T-cell (primary cell): ENCODE measurements at regions not wholly inside any gene's neighbourhood (a gene's known extent, or its start where the extent isn't known, plus 50 kb on each side); places are given as distances from the start of the nearest gene placed in this dataset.

Experiments used
- ATAC-seq, 4 experiments: fragments of 200-7000 bp in 3 of 4; fragments of 150-1000 bp in 1 of 4; cut with Tn5 transposase; replicated peaks in 1 of 4; 1 replicate in 3 of 4; 2 replicates in 1 of 4; pipeline ENCODE4 v1.10.0; 2021; ENCODE audit warnings: moderate library complexity in 3 of 4, mild to moderate bottlenecking in 2 of 4, moderate number of reproducible peaks in 1 of 4
- CTCF ChIA-PET, 2 donors: fragments of 300-600 bp; sonication (Branson Sonifier 250); formaldehyde crosslinking; loops; one replicate each; lab custom pipeline; 2022; ENCODE audit warnings: antibody characterized with exemption in 2 of 2; lab: Charles Lee
- POLR2A ChIA-PET, 2 donors: fragments of 300-600 bp; sonication (Branson Sonifier 250); formaldehyde crosslinking; loops; one replicate each; lab custom pipeline; 2022; ENCODE audit warnings: antibody characterized with exemption in 2 of 2; lab: Charles Lee
- DNase-seq, 35 experiments: peaks; one replicate each; pipeline versions ENCODE4 v3.0.0 to v3.0.0-alpha.2; 2013 to 2023
- H3K27ac ChIP-seq: one replicate; pipeline ENCODE4 v1.5.1; 2013; ENCODE audit warnings: low read length
- H3K27me3 ChIP-seq, 2 experiments: replicated peaks in 1 of 2; 1 replicate in 1 of 2; 2 replicates in 1 of 2; pipeline versions ENCODE4 v1.6.1 to v1.7.0; 2013; ENCODE audit warnings: low read length in 1 of 2, mixed read lengths in 1 of 2; ENCODE audit not compliant: control insufficient read depth in 2 of 2, insufficient read depth in 2 of 2; ENCODE audit errors: extremely low read depth in 1 of 2
- H3K36me3 ChIP-seq, 2 donors: 1 replicate in 1 of 2; 2 replicates in 1 of 2; pipeline versions ENCODE4 v1.6.1 to v1.7.0; 2013; ENCODE audit warnings: low read length in 1 of 2; ENCODE audit not compliant: control insufficient read depth in 2 of 2, insufficient read depth in 1 of 2; ENCODE audit errors: extremely low read depth in 1 of 2
- H3K4me1 ChIP-seq, 2 experiments: 1 replicate in 1 of 2; 2 replicates in 1 of 2; pipeline versions ENCODE4 v1.6.1 to v1.7.0; 2013; ENCODE audit warnings: low read length in 2 of 2, mixed read lengths in 1 of 2; ENCODE audit not compliant: insufficient read depth in 2 of 2, control insufficient read depth in 1 of 2; ENCODE audit errors: extremely low read depth in 1 of 2
- H3K4me3 ChIP-seq, 2 donors: 1 replicate in 1 of 2; 2 replicates in 1 of 2; pipeline versions ENCODE4 v1.5.1 to v1.7.0; 2013; ENCODE audit warnings: mild to moderate bottlenecking in 2 of 2, low read length in 1 of 2, moderate library complexity in 1 of 2; ENCODE audit not compliant: control insufficient read depth in 1 of 2; ENCODE audit errors: extremely low read depth in 1 of 2
- H3K9me3 ChIP-seq: 2 replicates; pipeline ENCODE4 v1.7.0; 2013
- H3K27ac Mint-ChIP-seq, 2 donors: one replicate each; pipeline ENCODE4 v1.8.0; 2020 to 2021; ENCODE audit warnings: mild to moderate bottlenecking in 2 of 2, mixed read lengths in 2 of 2
- H3K27me3 Mint-ChIP-seq, 2 donors: one replicate each; pipeline ENCODE4 v1.8.0; 2021 to 2022; ENCODE audit warnings: mixed read lengths in 2 of 2
- H3K36me3 Mint-ChIP-seq: one replicate; pipeline ENCODE4 v1.8.0; 2021; ENCODE audit warnings: mixed read lengths
- H3K4me1 Mint-ChIP-seq, 3 donors: one replicate each; pipeline ENCODE4 v1.8.0; 2020 to 2022; ENCODE audit warnings: mixed read lengths in 3 of 3, mild to moderate bottlenecking in 1 of 3
- H3K4me3 Mint-ChIP-seq, 3 donors: one replicate each; pipeline ENCODE4 v1.8.0; 2020 to 2022; ENCODE audit warnings: mild to moderate bottlenecking in 3 of 3, mixed read lengths in 3 of 3, moderate library complexity in 3 of 3
- H3K9me3 Mint-ChIP-seq, 3 donors: one replicate each; pipeline ENCODE4 v1.8.0; 2020 to 2022; ENCODE audit warnings: mixed read lengths in 3 of 3
- WGBS: methylation state at CpG from one replicate; pipeline ENCODE4 v1.1.5; 2013; ENCODE audit warnings: missing lambda C conversion rate; ENCODE audit not compliant: insufficient coverage; 5-methylcytosine and 5-hydroxymethylcytosine counted together

DNA sequence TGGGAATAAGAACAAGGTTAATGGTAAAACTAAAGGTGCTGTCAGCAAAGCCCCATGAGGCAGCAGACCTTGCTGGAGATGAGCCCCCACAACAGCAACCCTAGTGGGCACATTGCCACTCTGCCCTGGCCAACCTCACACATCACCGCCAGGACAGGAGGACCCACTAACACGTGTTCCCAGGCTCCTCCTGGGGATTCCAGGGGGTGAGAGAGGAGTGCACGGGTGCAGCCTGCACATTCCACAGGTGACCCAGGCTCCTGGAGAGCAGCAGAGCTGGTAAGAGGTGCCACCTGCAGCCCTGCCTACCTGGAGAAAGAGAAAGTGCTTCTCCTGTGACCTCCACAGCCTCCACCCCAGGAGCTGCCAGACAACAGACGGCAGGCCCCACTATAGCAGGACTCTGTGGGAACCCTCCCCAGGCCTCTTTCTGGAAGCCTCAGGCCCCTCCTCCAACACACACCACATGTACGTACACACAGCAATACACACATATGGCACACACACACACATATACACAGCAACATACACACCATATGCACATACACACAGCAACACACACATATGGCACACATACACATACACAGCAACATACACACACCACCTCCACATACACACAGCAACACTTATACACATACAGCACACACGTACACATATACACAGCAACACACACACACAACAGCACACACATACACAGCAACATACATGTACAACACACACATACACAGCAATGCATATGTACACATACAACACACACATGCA is 187.1 kb downstream of the GLI2 start:
- Histone ChIP-seq H3K36me3 (no peaks in the 10 kb centered on the region), H3K4me1 (no peaks in the 10 kb centered on the region), H3K27me3 (peaks cover 0 to 11% of the 10 kb centered on the region in 2 experiments), H3K27ac (no peak overlapping the region), H3K4me3 (no peak overlapping the region), H3K9me3 (no peaks in the 10 kb centered on the region)
- no peaks in the 10 kb centered on the region for H3K4me1 Mint-ChIP-seq
- POLR2A ChIA-PET, result no interaction called here
- CTCF ChIA-PET, result no interaction called here
- peaks cover 0 to 5% of the 10 kb centered on the region in 2 donors for H3K27me3 Mint-ChIP-seq
- DNase-seq (no peak), ATAC-seq (no peak)
- H3K27ac Mint-ChIP-seq, result no peak overlapping the region
- H3K36me3 Mint-ChIP-seq, result no peaks in the 10 kb centered on the region
- no peaks in the 10 kb centered on the region for H3K9me3 Mint-ChIP-seq
- WGBS, result 95% methylated on average over 5 of the region's 6 CpGs
- H3K4me3 Mint-ChIP-seq, result no peak overlapping the region

DNA sequence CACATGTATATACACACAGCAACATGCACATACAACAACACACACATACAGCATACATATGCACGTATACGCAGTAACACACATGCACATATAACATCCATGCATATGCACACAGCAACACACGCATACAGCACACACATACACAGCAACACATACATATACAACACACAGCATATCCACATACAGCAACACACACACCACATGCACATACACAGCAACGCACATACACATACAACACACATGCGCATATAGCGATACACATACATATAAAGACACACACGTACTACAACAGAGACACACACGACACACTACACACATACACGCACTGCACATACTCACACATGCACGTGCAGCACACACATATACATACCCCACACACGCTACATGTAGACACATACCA is 187.8 kb downstream of the GLI2 start:
- no peak for DNase-seq
- H3K27me3 Mint-ChIP-seq, result peaks cover 0 to 5% of the 10 kb centered on the region in 2 donors
- H3K27me3 ChIP-seq, result peaks cover 0 to 11% of the 10 kb centered on the region in 2 experiments
- H3K36me3 Mint-ChIP-seq, result no peaks in the 10 kb centered on the region
- ChIA-PET CTCF (no interaction called here), POLR2A (no interaction called here)
- no peaks in the 10 kb centered on the region for H3K4me1 Mint-ChIP-seq
- H3K27ac ChIP-seq, result no peak overlapping the region
- no peak overlapping the region for H3K4me3 ChIP-seq
- H3K9me3 ChIP-seq, result no peaks in the 10 kb centered on the region
- H3K9me3 Mint-ChIP-seq, result peaks cover 0 to 4% (median 0%) of the 10 kb centered on the region in 3 donors
- ATAC-seq, result no peak
- no peak overlapping the region for H3K4me3 Mint-ChIP-seq
- no peaks in the 10 kb centered on the region for H3K36me3 ChIP-seq
- H3K4me1 ChIP-seq, result no peaks in the 10 kb centered on the region
- no peak overlapping the region for H3K27ac Mint-ChIP-seq
- 99% methylated on average over 11 of the region's 11 CpGs for WGBS

DNA sequence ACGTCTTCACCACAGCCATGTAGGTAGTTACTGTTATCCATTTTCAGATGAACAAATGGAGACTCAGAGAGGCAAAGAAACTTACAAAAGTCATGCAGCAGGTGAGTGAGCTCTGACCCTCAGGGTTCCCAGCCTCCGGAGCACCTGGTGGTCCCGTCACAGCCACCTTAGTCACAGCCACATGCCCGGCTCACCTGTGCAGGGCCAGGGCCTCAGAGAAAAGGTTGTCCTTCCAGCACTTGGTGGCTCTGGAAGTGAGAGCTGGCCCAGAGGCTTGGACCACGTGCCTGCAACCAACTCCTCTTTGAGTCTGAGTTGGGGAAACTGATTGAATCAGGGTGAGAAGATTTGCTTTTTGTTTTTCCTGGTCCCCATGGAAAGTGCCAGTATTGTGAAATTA is 189.3 kb downstream of the GLI2 start:
- H3K27ac Mint-ChIP-seq, result no peak overlapping the region
- H3K27me3 Mint-ChIP-seq, result peaks cover 0 to 5% of the 10 kb centered on the region in 2 donors
- H3K4me3 Mint-ChIP-seq, result no peak overlapping the region
- POLR2A ChIA-PET, result no interaction called here
- no peak overlapping the region for H3K4me3 ChIP-seq
- peaks cover 0 to 3% of the 10 kb centered on the region in 2 experiments for H3K27me3 ChIP-seq
- no peaks in the 10 kb centered on the region for H3K4me1 ChIP-seq
- H3K27ac ChIP-seq, result no peak overlapping the region
- 83% methylated on average over 5 of the region's 5 CpGs for WGBS
- H3K4me1 Mint-ChIP-seq, result no peaks in the 10 kb centered on the region
- H3K36me3 Mint-ChIP-seq, result no peaks in the 10 kb centered on the region
- no peak for ATAC-seq
- DNase-seq, result no peak
- H3K36me3 ChIP-seq, result no peaks in the 10 kb centered on the region
- CTCF ChIA-PET, result no interaction called here
- H3K9me3 Mint-ChIP-seq, result peaks cover 0 to 4% (median 0%) of the 10 kb centered on the region in 3 donors
- no peaks in the 10 kb centered on the region for H3K9me3 ChIP-seq

DNA sequence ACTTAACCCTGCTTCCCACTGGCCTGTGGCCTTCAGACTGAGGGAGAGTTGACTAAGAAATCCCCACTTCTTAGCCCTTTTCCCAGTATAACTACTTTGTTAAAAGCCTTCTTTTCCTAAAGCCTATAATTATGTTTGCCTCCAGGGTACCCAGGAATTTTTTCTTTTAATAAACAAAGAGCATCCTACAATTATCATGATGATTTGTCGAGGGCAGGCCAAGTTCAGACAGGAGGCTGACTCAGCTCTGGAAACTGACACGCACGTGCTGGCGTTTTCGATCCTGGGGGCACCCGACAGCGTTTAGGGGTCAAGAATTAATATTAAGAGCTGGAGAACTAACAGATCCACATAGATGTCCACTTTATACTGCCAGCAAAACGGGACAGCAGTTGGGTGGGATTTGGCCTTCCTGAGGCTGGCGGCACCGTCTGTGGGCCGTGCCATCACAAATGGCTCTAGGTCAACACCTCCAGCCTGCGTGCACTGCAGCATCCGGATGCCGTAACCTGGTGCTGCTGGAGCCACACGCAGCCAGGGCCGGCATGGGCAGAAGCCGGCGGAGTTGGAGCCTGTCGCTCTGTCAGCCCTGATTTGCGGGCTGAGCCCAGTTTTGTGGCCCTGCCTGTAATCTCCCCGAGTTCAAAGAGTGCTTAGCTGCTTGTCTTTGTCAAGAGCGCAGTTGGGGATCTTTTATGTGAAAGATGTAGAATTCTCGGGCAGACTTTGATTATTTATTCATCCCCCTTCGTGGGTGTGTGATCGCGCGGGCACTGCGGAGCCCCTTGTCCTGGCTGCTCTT is 191.0 kb downstream of the GLI2 start:
- CTCF ChIA-PET, result no interaction called here
- Histone ChIP-seq H3K27me3 (no peaks in the 10 kb centered on the region), H3K9me3 (no peaks in the 10 kb centered on the region), H3K4me1 (no peaks in the 10 kb centered on the region), H3K27ac (no peak overlapping the region), H3K36me3 (no peaks in the 10 kb centered on the region), H3K4me3 (no peak overlapping the region)
- Mint-ChIP-seq H3K27ac (no peak overlapping the region), H3K27me3 (peaks cover 0 to 2% of the 10 kb centered on the region in 2 donors), H3K36me3 (no peaks in the 10 kb centered on the region), H3K4me3 (no peak overlapping the region), H3K9me3 (peaks cover 0 to 4% (median 2%) of the 10 kb centered on the region in 3 donors), H3K4me1 (no peaks in the 10 kb centered on the region)
- ATAC-seq (no peak), DNase-seq (no peak)
- WGBS, result 89% methylated on average over 15 of the region's 28 CpGs
- POLR2A ChIA-PET, result no interaction called here

GRCh38 chr2:120927265-120927628 is 191.6 kb downstream of the GLI2 start:
- 86% methylated on average over 8 of the region's 11 CpGs for WGBS

DNA sequence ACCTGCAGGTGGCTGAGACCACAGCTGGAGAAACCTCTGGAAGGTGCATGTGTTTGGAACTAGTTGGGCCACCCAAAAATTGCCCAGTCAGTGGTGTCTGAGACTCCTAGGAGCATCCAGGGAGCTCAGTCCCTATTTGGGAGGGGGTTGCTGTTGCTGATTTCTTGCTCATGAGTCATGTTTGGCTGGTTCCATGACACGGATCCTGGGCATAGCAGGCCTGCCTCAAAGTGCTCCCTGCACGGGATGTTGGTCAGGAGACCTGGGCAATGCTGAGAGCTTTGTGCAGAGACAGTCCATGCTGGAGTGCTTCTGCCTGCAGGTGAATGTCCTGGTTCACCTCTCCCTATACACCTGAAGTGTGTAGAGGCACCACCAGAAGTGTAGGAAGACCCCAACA is 194.2 kb downstream of the GLI2 start:
- no peak for ATAC-seq
- Mint-ChIP-seq H3K4me1 (no peaks in the 10 kb centered on the region), H3K27me3 (peaks cover 0 to 5% of the 10 kb centered on the region in 2 donors), H3K9me3 (peaks cover 0 to 4% (median 2%) of the 10 kb centered on the region in 3 donors), H3K4me3 (no peak overlapping the region), H3K27ac (no peak overlapping the region), H3K36me3 (no peaks in the 10 kb centered on the region)
- peaks cover 0 to 6% of the 10 kb centered on the region in 2 experiments for H3K27me3 ChIP-seq
- no peak for DNase-seq
- no peaks in the 10 kb centered on the region for H3K36me3 ChIP-seq
- no peak overlapping the region for H3K27ac ChIP-seq
- ChIA-PET CTCF (no interaction called here), POLR2A (no interaction called here)
- H3K9me3 ChIP-seq, result no peaks in the 10 kb centered on the region
- 79% methylated on average over 2 of the region's 2 CpGs for WGBS
- no peak overlapping the region for H3K4me3 ChIP-seq
- H3K4me1 ChIP-seq, result no peaks in the 10 kb centered on the region

More at GRCh38 chr2:120927265-120927628, 191.6 kb downstream of the GLI2 start:
- no peaks in the 10 kb centered on the region for H3K27me3 Mint-ChIP-seq
- H3K27me3 ChIP-seq, result no peaks in the 10 kb centered on the region
- no peak for DNase-seq
- no peaks in the 10 kb centered on the region for H3K9me3 ChIP-seq
- no peak overlapping the region for H3K27ac ChIP-seq
- H3K9me3 Mint-ChIP-seq, result peaks cover 0 to 4% (median 2%) of the 10 kb centered on the region in 3 donors
- POLR2A ChIA-PET, result no interaction called here
- H3K36me3 Mint-ChIP-seq, result no peaks in the 10 kb centered on the region
- H3K4me1 Mint-ChIP-seq, result no peaks in the 10 kb centered on the region
- no peak overlapping the region for H3K4me3 Mint-ChIP-seq
- H3K4me1 ChIP-seq, result no peaks in the 10 kb centered on the region
- CTCF ChIA-PET, result no interaction called here
- H3K36me3 ChIP-seq, result no peaks in the 10 kb centered on the region
- no peak overlapping the region for H3K4me3 ChIP-seq
- ATAC-seq, result no peak
- no peak overlapping the region for H3K27ac Mint-ChIP-seq
